NCI-H1436 (cell line): ENCODE measurements at regions not wholly inside any gene's neighbourhood (a gene's known extent, or its start where the extent isn't known, plus 50 kb on each side); places are given as distances from the start of the nearest gene placed in this dataset.
A peak's percentile ranks its signal among the peaks of the same experiment; 100 is the strongest.
"Not testable (repeated sequence)": the region's sequence is repeated elsewhere in the genome, so short reads cannot be mapped to it uniquely, and the experiment has no call there.

Experiments
- DNase-seq: peaks from one replicate; lab custom pipeline; 2025; lab: John Stamatoyannopoulos, UW

- no peak for DNase-seq
These were observed 357.2 kb downstream of the DLEU7 start for GRCh38 chr13:50485979-50486935.

GRCh38 chr13:50493683-50494082 is 349.8 kb downstream of the DLEU7 start:
- DNase-seq = no peak

- DNase-seq = no peak
These were observed 349.4 kb downstream of the DLEU7 start for GRCh38 chr13:50494138-50494537.

- DNase-seq = not testable (repeated sequence)
These were observed 340.3 kb downstream of the DLEU7 start for GRCh38 chr13:50503212-50503611.

GRCh38 chr13:50509167-50509566 is 334.3 kb downstream of the DLEU7 start:
- no peak for DNase-seq

- DNase-seq = no peak
These were observed 333.6 kb downstream of the DLEU7 start for GRCh38 chr13:50509771-50510441.

- DNase-seq = not testable (repeated sequence)
These were observed 332.5 kb downstream of the DLEU7 start for GRCh38 chr13:50510885-50511545.

- no peak for DNase-seq
These were observed 331.6 kb downstream of the DLEU7 start for GRCh38 chr13:50511877-50512341.

- no peak for DNase-seq
These were observed 330.8 kb downstream of the DLEU7 start for GRCh38 chr13:50512474-50513299.

GRCh38 chr13:50513300-50513877 is 330.1 kb downstream of the DLEU7 start:
- no peak for DNase-seq

- DNase-seq = no peak
These were observed 329.2 kb downstream of the DLEU7 start for GRCh38 chr13:50514249-50514648.

- DNase-seq = no peak
These were observed 325.4 kb downstream of the DLEU7 start for GRCh38 chr13:50518131-50518530.

- no peak for DNase-seq
These were observed 324.7 kb downstream of the DLEU7 start for GRCh38 chr13:50518781-50519201.

GRCh38 chr13:50519866-50520265 is 323.6 kb downstream of the DLEU7 start:
- DNase-seq = no peak

GRCh38 chr13:50521006-50521830 is 322.3 kb downstream of the DLEU7 start:
- no peak for DNase-seq

GRCh38 chr13:50521831-50522149 is 321.7 kb downstream of the DLEU7 start:
- DNase-seq = peak; percentile 15

GRCh38 chr13:50522506-50522905 is 321.0 kb downstream of the DLEU7 start:
- no peak for DNase-seq

- no peak for DNase-seq
These were observed 320.2 kb downstream of the DLEU7 start for GRCh38 chr13:50523307-50523706.

GRCh38 chr13:50524560-50524959 is 318.9 kb downstream of the DLEU7 start:
- DNase-seq = no peak

GRCh38 chr13:50526661-50527071 is 316.8 kb downstream of the DLEU7 start:
- DNase-seq = no peak
